OCI-LY1 (cell line): ENCODE measurements at regions not wholly inside any gene's neighbourhood (a gene's known extent, or its start where the extent isn't known, plus 50 kb on each side); places are given as distances from the start of the nearest gene placed in this dataset.

Experiments
- EZH2 ChIP-seq: fragments of 200-600 bp; sonication (generic), shearing (Covaris generic); IDR thresholded peaks from 2 replicates; pipeline ENCODE4 v1.8.0; 2017; ENCODE audit warnings: borderline replicate concordance, mixed run types, mild to moderate bottlenecking, antibody characterized with exemption, low read length, moderate library complexity, mixed read lengths
- TF ChIP-seq, protein P1 (sequence below): fragments of 200-600 bp; sonication (generic), shearing (Covaris generic); IDR thresholded peaks from 2 replicates; pipeline ENCODE4 v1.5.1; 2017; ENCODE audit warnings: mild to moderate bottlenecking, antibody characterized with exemption, low read length, moderate library complexity, mixed read lengths

DNA sequence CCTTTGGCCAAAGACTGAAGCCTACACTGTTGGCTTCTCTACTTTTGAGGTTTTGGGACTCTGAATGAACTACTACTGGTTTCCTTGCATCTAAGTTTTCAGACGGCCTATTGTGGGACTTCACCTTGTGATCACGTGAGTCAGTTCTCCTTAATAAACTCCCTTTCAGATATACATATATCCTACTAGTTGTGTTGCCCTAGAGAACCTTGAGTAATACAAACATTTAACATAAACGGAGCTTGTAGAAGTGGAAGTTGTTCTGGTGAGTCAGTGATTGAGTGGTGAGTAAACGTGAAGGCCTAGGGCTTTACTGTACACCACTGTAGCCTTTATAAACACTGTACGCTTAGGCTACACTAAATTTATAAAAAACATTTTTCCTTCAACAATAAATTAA is 107.2 kb upstream of the CDH2 start:
- TF ChIP-seq, protein P1, sequence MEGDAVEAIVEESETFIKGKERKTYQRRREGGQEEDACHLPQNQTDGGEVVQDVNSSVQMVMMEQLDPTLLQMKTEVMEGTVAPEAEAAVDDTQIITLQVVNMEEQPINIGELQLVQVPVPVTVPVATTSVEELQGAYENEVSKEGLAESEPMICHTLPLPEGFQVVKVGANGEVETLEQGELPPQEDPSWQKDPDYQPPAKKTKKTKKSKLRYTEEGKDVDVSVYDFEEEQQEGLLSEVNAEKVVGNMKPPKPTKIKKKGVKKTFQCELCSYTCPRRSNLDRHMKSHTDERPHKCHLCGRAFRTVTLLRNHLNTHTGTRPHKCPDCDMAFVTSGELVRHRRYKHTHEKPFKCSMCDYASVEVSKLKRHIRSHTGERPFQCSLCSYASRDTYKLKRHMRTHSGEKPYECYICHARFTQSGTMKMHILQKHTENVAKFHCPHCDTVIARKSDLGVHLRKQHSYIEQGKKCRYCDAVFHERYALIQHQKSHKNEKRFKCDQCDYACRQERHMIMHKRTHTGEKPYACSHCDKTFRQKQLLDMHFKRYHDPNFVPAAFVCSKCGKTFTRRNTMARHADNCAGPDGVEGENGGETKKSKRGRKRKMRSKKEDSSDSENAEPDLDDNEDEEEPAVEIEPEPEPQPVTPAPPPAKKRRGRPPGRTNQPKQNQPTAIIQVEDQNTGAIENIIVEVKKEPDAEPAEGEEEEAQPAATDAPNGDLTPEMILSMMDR, result no peak
- TF ChIP-seq EZH2, result no peak
